ENCODE measurements at regions not wholly inside any gene's neighbourhood (a gene's known extent, or its start where the extent isn't known, plus 50 kb on each side); places are given as distances from the start of the nearest gene placed in this dataset.

DNA sequence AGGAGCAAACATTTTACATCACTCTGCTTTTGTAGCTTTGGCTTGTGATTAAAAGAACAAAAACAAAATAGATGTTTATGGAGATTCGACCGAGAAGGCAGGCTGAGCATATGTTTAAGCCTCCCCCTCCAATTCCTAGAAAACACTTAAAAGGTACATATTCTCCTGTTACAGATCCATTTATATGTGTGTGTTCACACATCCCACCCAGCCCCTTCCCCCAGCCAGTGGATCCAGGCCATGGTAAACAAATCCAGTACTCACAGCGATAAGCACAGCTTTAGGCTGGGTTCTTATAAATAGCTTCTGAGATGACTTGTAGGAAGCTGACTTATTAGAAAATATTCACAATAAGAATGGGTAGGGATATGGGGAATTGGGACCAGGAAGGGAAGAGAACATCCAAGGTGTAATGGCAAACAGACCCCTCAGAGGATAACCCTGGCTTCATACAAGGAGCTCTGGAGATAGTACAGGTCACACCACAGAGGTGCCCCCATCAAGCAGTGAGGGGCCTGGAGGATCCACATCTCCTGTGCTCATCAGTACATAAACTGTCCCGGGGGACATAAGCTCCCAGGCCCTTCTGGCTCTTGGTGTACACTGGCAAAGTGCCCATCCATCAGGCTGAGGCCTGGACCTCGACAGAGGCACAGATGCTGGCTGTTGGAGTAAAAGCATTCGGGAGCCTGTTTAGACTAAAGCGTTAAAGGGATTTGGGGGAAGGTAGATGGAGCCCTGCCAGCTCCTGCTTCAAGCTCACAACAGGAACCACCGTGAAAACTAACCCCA lies 70.0 kb upstream of the UBE2E1 start:
- TF ChIP-seq, protein P1, sequence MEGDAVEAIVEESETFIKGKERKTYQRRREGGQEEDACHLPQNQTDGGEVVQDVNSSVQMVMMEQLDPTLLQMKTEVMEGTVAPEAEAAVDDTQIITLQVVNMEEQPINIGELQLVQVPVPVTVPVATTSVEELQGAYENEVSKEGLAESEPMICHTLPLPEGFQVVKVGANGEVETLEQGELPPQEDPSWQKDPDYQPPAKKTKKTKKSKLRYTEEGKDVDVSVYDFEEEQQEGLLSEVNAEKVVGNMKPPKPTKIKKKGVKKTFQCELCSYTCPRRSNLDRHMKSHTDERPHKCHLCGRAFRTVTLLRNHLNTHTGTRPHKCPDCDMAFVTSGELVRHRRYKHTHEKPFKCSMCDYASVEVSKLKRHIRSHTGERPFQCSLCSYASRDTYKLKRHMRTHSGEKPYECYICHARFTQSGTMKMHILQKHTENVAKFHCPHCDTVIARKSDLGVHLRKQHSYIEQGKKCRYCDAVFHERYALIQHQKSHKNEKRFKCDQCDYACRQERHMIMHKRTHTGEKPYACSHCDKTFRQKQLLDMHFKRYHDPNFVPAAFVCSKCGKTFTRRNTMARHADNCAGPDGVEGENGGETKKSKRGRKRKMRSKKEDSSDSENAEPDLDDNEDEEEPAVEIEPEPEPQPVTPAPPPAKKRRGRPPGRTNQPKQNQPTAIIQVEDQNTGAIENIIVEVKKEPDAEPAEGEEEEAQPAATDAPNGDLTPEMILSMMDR (optimal IDR thresholded peaks at IDR 0.05 in 1 of 3, IDR thresholded peaks at IDR 0.05 in 1 of 3, conservative IDR thresholded peaks at IDR 0.05 in 1 of 3; ENCODE audit: extremely low read depth in 1 of 3, insufficient read depth in 2 of 3, low read length in 3 of 3): no peak
- no peak for TF ChIP-seq EZH2 (IDR thresholded peaks at IDR 0.05; ENCODE audit: low read length)

Measured in keratinocyte (primary cell).